ELF-1 (cell line): ENCODE measurements at regions not wholly inside any gene's neighbourhood (a gene's known extent, or its start where the extent isn't known, plus 50 kb on each side); places are given as distances from the start of the nearest gene placed in this dataset.
A peak's percentile ranks its signal among the peaks of the same experiment; 100 is the strongest.

ENCODE experiments used
- DNase-seq: peaks from one replicate; pipeline ENCODE4 v3.0.0-alpha.2; 2016; ENCODE audit warnings: low read depth, low spot score

GRCh38 chr2:58527647-58528046, 286.5 kb upstream of the FANCL start:
- DNase-seq: no peak

GRCh38 chr2:58521803-58522554, 280.9 kb upstream of the FANCL start:
- DNase-seq: peak; percentile 14

GRCh38 chr2:58520903-58521302, 279.8 kb upstream of the FANCL start:
- no peak for DNase-seq

- DNase-seq: no peak
Measured at GRCh38 chr2:58517881-58518280, 276.8 kb upstream of the FANCL start.

- no peak for DNase-seq
Measured at GRCh38 chr2:58516695-58517094, 275.6 kb upstream of the FANCL start.

- no peak for DNase-seq
Measured at GRCh38 chr2:58515827-58516573, 274.9 kb upstream of the FANCL start.

- DNase-seq: no peak
Measured at GRCh38 chr2:58514252-58514651, 273.1 kb upstream of the FANCL start.

- no peak for DNase-seq
Measured at GRCh38 chr2:58512878-58513277, 271.8 kb upstream of the FANCL start.

GRCh38 chr2:58508006-58508405, 266.9 kb upstream of the FANCL start:
- DNase-seq: no peak

GRCh38 chr2:58503918-58504317, 262.8 kb upstream of the FANCL start:
- no peak for DNase-seq

- no peak for DNase-seq
Measured at GRCh38 chr2:58502931-58503330, 261.8 kb upstream of the FANCL start.

- DNase-seq: no peak
Measured at GRCh38 chr2:58501371-58502160, 260.4 kb upstream of the FANCL start.

- peak; percentile 61 for DNase-seq
Measured at GRCh38 chr2:58497168-58497567, 256.0 kb upstream of the FANCL start.

- DNase-seq: no peak
Measured at GRCh38 chr2:58495806-58496205, 254.7 kb upstream of the FANCL start.

- DNase-seq: no peak
Measured at GRCh38 chr2:58494071-58494501, 253.0 kb upstream of the FANCL start.

- DNase-seq: no peak
Measured at GRCh38 chr2:58484629-58485028, 243.5 kb upstream of the FANCL start.

- DNase-seq: no peak
Measured at GRCh38 chr2:58484221-58484620, 243.1 kb upstream of the FANCL start.

GRCh38 chr2:58483307-58483706, 242.2 kb upstream of the FANCL start:
- DNase-seq: no peak

GRCh38 chr2:58481670-58482069, 240.5 kb upstream of the FANCL start:
- DNase-seq: no peak

- DNase-seq: no peak
Measured at GRCh38 chr2:58480141-58480540, 239.0 kb upstream of the FANCL start.

GRCh38 chr2:58479535-58480140, 238.5 kb upstream of the FANCL start:
- peak; percentile 39 for DNase-seq

GRCh38 chr2:58476556-58476955, 235.4 kb upstream of the FANCL start:
- no peak for DNase-seq
